HG03457 (cell line): ENCODE measurements at regions not wholly inside any gene's neighbourhood (a gene's known extent, or its start where the extent isn't known, plus 50 kb on each side); places are given as distances from the start of the nearest gene placed in this dataset.
"Not testable (repeated sequence)": the region's sequence is repeated elsewhere in the genome, so short reads cannot be mapped to it uniquely, and the experiment has no call there.

Source experiments
- ATAC-seq: cut with Tn5 transposase; IDR thresholded peaks from one replicate; pipeline ENCODE4 v1.9.1; 2021; ENCODE audit warnings: moderate number of reproducible peaks; ENCODE audit not compliant: unreplicated experiment

- ATAC-seq: no peak
Observed at GRCh38 chr17:70687421-70687820, 518.1 kb downstream of the KCNJ2 start.

GRCh38 chr17:70691150-70691549, 521.8 kb downstream of the KCNJ2 start:
- ATAC-seq: no peak

GRCh38 chr17:70699408-70699807, 530.1 kb downstream of the KCNJ2 start:
- no peak for ATAC-seq

GRCh38 chr17:70702683-70703255, 533.4 kb downstream of the KCNJ2 start:
- ATAC-seq: no peak

GRCh38 chr17:70709596-70709995, 540.3 kb downstream of the KCNJ2 start:
- no peak for ATAC-seq

GRCh38 chr17:70713694-70714093, 544.4 kb downstream of the KCNJ2 start:
- ATAC-seq: no peak

- no peak for ATAC-seq
Observed at GRCh38 chr17:70716551-70716950, 547.2 kb downstream of the KCNJ2 start.

- no peak for ATAC-seq
Observed at GRCh38 chr17:70717042-70717441, 547.7 kb downstream of the KCNJ2 start.

GRCh38 chr17:70736375-70736957, 567.1 kb downstream of the KCNJ2 start:
- no peak for ATAC-seq

GRCh38 chr17:70739065-70739464, 569.7 kb downstream of the KCNJ2 start:
- ATAC-seq: no peak

GRCh38 chr17:70746574-70746973, 577.2 kb downstream of the KCNJ2 start:
- not testable (repeated sequence) for ATAC-seq

- no peak for ATAC-seq
Observed at GRCh38 chr17:70750983-70751382, 581.7 kb downstream of the KCNJ2 start.

- ATAC-seq: not testable (repeated sequence)
Observed at GRCh38 chr17:70752461-70752860, 583.1 kb downstream of the KCNJ2 start.

- no peak for ATAC-seq
Observed at GRCh38 chr17:70752966-70753467, 583.7 kb downstream of the KCNJ2 start.

GRCh38 chr17:70763018-70763417, 593.7 kb downstream of the KCNJ2 start:
- ATAC-seq: no peak

GRCh38 chr17:70767102-70767701, 597.9 kb downstream of the KCNJ2 start:
- ATAC-seq: no peak

- no peak for ATAC-seq
Observed at GRCh38 chr17:70769956-70770355, 600.6 kb downstream of the KCNJ2 start.

GRCh38 chr17:70771804-70772386, 602.6 kb downstream of the KCNJ2 start:
- no peak for ATAC-seq

- no peak for ATAC-seq
Observed at GRCh38 chr17:70772761-70773160, 603.4 kb downstream of the KCNJ2 start.

GRCh38 chr17:70773258-70773657, 603.9 kb downstream of the KCNJ2 start:
- ATAC-seq: no peak

- ATAC-seq: no peak
Observed at GRCh38 chr17:70774339-70775117, 605.2 kb downstream of the KCNJ2 start.
